GM12872 (cell line): ENCODE measurements at regions not wholly inside any gene's neighbourhood (a gene's known extent, or its start where the extent isn't known, plus 50 kb on each side); places are given as distances from the start of the nearest gene placed in this dataset.

Experiments used
- TF ChIP-seq, protein P1 (sequence below): IDR thresholded peaks from 3 replicates; pipeline ENCODE4 v1.5.1; 2011; ENCODE audit warnings: low read depth, mild to moderate bottlenecking, low read length, moderate library complexity; ENCODE audit not compliant: insufficient read depth

DNA sequence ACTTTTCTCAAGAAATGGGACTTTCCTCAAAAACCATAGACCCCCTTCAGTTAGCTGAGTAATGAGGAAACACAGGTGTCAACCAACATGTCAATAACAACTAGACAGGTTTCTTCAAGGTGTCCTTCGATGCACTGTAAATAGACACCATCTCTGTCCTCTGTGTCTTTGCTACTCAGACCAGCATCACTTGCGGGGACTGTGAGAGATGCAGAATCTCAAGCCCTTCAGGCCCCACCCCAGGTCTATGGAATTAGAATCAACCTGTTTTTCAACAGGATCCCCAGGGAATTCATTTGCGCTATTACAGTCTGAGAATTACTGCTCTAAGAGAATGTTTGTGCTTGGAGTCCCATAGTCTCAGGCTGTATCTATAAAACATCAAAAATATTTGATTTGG lies 469.9 kb downstream of the COG6 start:
- TF ChIP-seq, protein P1, sequence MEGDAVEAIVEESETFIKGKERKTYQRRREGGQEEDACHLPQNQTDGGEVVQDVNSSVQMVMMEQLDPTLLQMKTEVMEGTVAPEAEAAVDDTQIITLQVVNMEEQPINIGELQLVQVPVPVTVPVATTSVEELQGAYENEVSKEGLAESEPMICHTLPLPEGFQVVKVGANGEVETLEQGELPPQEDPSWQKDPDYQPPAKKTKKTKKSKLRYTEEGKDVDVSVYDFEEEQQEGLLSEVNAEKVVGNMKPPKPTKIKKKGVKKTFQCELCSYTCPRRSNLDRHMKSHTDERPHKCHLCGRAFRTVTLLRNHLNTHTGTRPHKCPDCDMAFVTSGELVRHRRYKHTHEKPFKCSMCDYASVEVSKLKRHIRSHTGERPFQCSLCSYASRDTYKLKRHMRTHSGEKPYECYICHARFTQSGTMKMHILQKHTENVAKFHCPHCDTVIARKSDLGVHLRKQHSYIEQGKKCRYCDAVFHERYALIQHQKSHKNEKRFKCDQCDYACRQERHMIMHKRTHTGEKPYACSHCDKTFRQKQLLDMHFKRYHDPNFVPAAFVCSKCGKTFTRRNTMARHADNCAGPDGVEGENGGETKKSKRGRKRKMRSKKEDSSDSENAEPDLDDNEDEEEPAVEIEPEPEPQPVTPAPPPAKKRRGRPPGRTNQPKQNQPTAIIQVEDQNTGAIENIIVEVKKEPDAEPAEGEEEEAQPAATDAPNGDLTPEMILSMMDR: no peak

DNA sequence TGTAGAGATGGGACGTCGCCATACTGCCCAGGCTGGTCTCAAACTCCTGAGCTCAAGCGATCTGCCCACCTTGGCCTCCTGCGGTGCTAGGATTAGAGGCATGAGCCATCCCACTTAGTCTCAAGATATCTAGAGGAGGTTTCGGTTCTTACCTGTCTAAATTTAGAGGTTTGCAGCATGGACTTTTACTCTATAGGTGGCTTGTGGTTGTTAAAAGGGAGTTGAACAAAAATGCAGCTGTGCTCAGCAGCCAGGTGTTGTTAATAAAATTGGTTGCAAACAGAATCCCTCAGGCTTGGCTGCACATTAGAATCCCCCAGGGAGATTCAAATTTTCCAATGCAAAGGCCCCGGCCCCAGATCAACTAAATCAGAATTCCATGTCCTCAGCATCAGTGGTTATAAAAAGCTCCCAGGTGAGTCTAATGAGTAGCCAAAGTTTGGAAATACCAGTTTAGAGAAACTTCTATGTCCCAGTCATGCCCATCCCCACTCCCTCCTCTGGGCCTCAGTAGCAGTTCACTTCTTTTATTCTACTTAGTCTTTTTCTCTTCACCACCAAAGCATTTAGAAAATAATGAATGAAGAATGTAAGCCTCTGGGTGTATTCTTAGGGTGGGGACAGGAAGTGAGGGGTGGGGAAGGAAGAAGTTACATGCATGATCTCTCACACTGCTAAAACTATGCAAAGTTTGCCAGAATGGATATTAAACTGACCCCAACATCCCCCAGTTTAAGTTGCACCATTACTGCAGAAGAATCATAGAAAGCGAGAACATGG lies 471.0 kb downstream of the COG6 start:
- TF ChIP-seq, protein P1: no peak

DNA sequence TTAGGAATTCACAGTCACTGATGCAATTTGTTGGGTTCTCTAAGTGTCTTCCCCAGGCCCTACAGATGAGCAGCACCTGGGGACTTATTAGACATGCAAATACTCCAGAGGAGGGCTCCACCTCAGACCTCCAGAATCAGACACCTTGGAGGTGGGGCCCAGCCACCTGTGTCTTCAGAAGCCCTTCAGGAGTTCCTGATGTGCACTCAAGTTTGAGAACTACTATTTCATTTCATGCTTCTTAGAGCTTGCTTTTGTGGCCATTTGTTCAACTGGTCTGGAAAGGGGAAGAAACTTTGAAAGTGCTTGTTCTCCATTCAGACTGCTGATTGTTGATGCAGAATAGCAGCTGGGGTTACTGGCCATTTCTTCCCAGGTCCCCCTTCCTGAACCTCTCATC lies 472.0 kb downstream of the COG6 start:
- TF ChIP-seq, protein P1: no peak

DNA sequence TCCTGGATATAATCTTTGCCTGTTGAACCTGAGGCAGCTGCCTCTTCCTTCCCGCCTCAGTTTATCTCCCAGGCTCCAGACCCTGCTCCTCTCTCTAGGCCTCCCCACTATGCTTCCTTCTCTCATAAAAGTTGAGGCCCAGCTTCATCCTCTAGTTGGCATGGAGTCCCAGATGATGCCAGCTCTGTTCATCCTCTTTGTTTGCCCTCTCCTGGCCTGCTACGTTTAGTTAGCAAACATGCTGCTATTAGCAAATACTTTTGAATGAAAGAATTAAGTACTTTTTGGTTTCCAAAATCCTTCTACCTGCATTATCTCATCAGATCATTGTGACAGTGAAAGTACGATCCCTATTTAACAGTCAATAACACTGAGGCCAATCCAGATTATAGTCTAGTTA lies 472.5 kb downstream of the COG6 start:
- TF ChIP-seq, protein P1: no peak

DNA sequence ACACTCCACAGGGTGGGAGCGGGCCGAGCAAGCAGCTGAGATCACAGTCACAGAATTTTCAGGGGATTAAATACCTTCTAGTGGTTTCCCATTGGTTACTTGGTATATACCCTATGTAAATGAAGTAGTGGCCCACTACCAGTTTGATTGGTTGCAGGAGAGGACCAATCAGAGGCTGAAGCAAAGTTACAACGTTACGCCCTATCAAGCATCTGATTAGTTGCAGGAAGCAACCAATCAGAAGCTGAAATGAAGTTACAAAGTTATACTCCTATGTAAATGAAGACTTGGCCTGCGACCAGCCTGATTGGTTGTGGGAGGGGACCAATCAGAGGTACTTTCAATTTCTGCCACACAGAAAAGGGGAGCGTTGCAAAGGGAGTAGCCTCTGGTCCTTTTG lies 474.0 kb downstream of the COG6 start:
- TF ChIP-seq, protein P1: no peak

DNA sequence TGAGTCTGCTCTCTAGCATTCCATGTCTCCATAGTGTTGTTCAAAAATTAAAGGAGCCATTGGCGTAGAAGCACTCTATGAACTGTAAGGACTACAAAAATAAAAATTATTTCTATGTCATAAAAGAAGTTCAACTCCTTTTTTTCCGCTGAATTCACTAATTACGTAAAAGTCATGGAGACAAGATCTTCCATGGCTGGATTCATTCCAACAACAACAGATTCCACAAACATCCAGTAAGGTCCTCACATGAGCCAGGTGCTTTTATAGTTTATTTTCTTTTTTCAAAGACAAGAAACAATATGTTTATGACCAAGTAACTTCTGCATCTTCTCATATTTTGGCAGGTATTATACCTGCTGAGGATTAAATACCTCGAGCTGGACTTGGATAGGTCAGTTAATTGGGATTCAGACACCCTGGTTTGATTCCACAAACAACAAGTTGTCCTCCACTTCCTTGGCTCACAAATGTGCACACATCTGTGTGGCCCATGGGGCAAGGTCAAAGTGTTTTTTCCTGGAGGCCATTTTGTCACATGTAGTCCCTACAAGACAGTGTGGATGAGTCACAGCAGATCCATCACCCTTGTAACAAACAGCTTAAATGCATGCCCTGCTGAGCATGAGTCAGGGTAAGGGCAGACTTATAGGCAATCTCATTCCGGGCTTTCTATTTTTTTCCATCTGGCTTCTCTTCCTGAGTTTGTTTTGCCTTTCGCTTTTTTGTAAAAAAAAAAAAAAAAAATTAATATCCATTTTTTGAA lies 475.6 kb downstream of the COG6 start:
- TF ChIP-seq, protein P1: no peak

DNA sequence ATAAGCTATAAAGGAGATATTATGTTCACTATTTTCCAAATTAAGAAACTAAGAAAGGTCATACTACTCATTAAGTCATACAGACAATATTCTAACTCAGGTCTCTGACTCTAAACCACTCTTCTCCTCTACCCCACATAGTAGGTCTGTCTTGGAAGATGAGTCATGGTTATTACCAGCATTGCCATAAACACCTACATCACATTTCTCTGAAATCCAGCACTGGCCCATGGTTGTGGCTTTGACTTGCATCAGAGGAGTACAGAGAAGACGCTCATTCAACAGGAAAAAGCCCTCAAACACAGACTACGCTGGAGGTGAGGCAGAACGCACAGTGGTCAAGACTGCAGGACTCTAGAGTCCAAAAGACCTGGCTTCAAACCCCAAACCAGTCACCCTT lies 476.8 kb downstream of the COG6 start:
- TF ChIP-seq, protein P1: no peak
